GM13977 (cell line): ENCODE measurements at regions not wholly inside any gene's neighbourhood (a gene's known extent, or its start where the extent isn't known, plus 50 kb on each side); places are given as distances from the start of the nearest gene placed in this dataset.

ENCODE experiments used
- DNase-seq: peaks from one replicate; pipeline ENCODE4 v3.0.0; 2012; ENCODE audit warnings: low spot score
- CTCF ChIP-seq: IDR thresholded peaks from 2 replicates; pipeline ENCODE4 v1.5.1; 2012; ENCODE audit warnings: mild to moderate bottlenecking, control low read depth; ENCODE audit not compliant: insufficient read depth; ENCODE audit errors: extremely low read depth, missing control alignments
- in situ Hi-C: fragments of 300-500 bp; cut with MboI; formaldehyde crosslinking; loops from one replicate; pipeline ENCODE4 v1.12.0; 2022; ENCODE audit warnings: low sequenced_read_pairs, low pct_unique_long_range_greater_than_20kb, mixed read lengths, inconsistent platforms; ENCODE audit not compliant: unreplicated experiment

- DNase-seq: no peak
- no peak for TF ChIP-seq CTCF
- in situ Hi-C loops: no loop called here
Observed at GRCh38 chr2:163493359-163494298, 242.2 kb downstream of the FIGN start.

GRCh38 chr2:163491850-163492249 is 244.0 kb downstream of the FIGN start:
- in situ Hi-C loops: no loop called here
- DNase-seq: no peak
- TF ChIP-seq CTCF: no peak

GRCh38 chr2:163490281-163490680 is 245.5 kb downstream of the FIGN start:
- in situ Hi-C loops: no loop called here
- no peak for TF ChIP-seq CTCF
- no peak for DNase-seq

GRCh38 chr2:163481515-163481914 is 254.3 kb downstream of the FIGN start:
- in situ Hi-C loops: no loop called here
- no peak for TF ChIP-seq CTCF

GRCh38 chr2:163479599-163479998 is 256.2 kb downstream of the FIGN start:
- no peak for TF ChIP-seq CTCF
- DNase-seq: no peak
- in situ Hi-C loops: no loop called here

More at GRCh38 chr2:163481515-163481914, 254.3 kb downstream of the FIGN start:
- no peak for DNase-seq

- in situ Hi-C loops: no loop called here
Observed at GRCh38 chr2:163475815-163476214, 260.0 kb downstream of the FIGN start.

More at GRCh38 chr2:163475815-163476214, 260.0 kb downstream of the FIGN start:
- no peak for DNase-seq
- no peak for TF ChIP-seq CTCF
